Thymus (tissue), 11 donors: ENCODE measurements at regions not wholly inside any gene's neighbourhood (a gene's known extent, or its start where the extent isn't known, plus 50 kb on each side); places are given as distances from the start of the nearest gene placed in this dataset.

Experiments used
- DNase-seq, 9 donors: peaks; one replicate each; pipeline ENCODE4 v3.0.0-alpha.2; 2013; ENCODE audit warnings: low spot score in 9 of 9, low read depth in 6 of 9, missing footprints in 1 of 9
- H3K27ac ChIP-seq, 2 donors: one replicate each; pipeline ENCODE4 v1.5.1; 2013; ENCODE audit warnings: control low read depth in 1 of 2, low read depth in 1 of 2, low read length in 1 of 2, mild to moderate bottlenecking in 1 of 2, moderate library complexity in 1 of 2
- H3K27me3 ChIP-seq, 2 donors: one replicate each; pipeline ENCODE4 v1.5.1; 2013; ENCODE audit warnings: low read length in 1 of 2; ENCODE audit not compliant: control insufficient read depth in 2 of 2, insufficient read depth in 1 of 2
- H3K36me3 ChIP-seq, 2 donors: one replicate each; pipeline ENCODE4 v1.5.1; 2013; ENCODE audit warnings: low read length in 1 of 2, mild to moderate bottlenecking in 1 of 2, moderate library complexity in 1 of 2; ENCODE audit not compliant: control insufficient read depth in 2 of 2, insufficient read depth in 2 of 2
- H3K4me1 ChIP-seq, 2 donors: one replicate each; pipeline ENCODE4 v1.5.1; 2013; ENCODE audit warnings: low read length in 2 of 2; ENCODE audit not compliant: control insufficient read depth in 2 of 2, insufficient read depth in 2 of 2
- H3K4me3 ChIP-seq, 2 donors: one replicate each; pipeline ENCODE4 v1.5.1; 2013; ENCODE audit warnings: low read length in 2 of 2, control low read depth in 1 of 2, mild to moderate bottlenecking in 1 of 2
- H3K9me3 ChIP-seq, 2 donors: one replicate each; pipeline ENCODE4 v1.5.1; 2013; ENCODE audit warnings: low read length in 1 of 2, mild to moderate bottlenecking in 1 of 2; ENCODE audit not compliant: control insufficient read depth in 2 of 2, insufficient read depth in 1 of 2
- WGBS: extraction: QIAGEN DNeasy Blood & Tissue Kit; methylation state at CpG from one replicate; pipeline ENCODE4 v1.1.7; 2013; 5-methylcytosine and 5-hydroxymethylcytosine counted together
- donor health status: healthy.

- Histone ChIP-seq H3K27ac (no peak overlapping the region), H3K36me3 (no peaks in the 10 kb centered on the region), H3K9me3 (no peaks in the 10 kb centered on the region), H3K4me3 (no peak overlapping the region), H3K27me3 (no peaks in the 10 kb centered on the region), H3K4me1 (no peaks in the 10 kb centered on the region)
- no peak for DNase-seq
- WGBS: 95% methylated on average over 20 of the region's 20 CpGs
These were observed 313.3 kb downstream of the TMEM121 start for GRCh38 chr14:105839425-105840265.

- no peak for DNase-seq
- Histone ChIP-seq H3K4me3 (no peak overlapping the region), H3K4me1 (no peaks in the 10 kb centered on the region), H3K36me3 (no peaks in the 10 kb centered on the region), H3K27me3 (no peaks in the 10 kb centered on the region), H3K27ac (no peak overlapping the region), H3K9me3 (peaks cover 0 to 4% of the 10 kb centered on the region in 2 donors)
- WGBS: 91% methylated on average over 32 of the region's 32 CpGs
These were observed 314.1 kb downstream of the TMEM121 start for GRCh38 chr14:105840266-105841021.

- H3K36me3 ChIP-seq: no peaks in the 10 kb centered on the region
These were observed 314.9 kb downstream of the TMEM121 start for GRCh38 chr14:105841022-105842009.

GRCh38 chr14:105842105-105842504, 315.7 kb downstream of the TMEM121 start:
- Histone ChIP-seq H3K27me3 (no peaks in the 10 kb centered on the region), H3K9me3 (peaks cover 0 to 10% of the 10 kb centered on the region in 2 donors), H3K36me3 (no peaks in the 10 kb centered on the region), H3K27ac (no peak overlapping the region), H3K4me3 (no peak overlapping the region), H3K4me1 (no peaks in the 10 kb centered on the region)
- no peak for DNase-seq
- WGBS: 98% methylated on average over 4 of the region's 4 CpGs

More at GRCh38 chr14:105841022-105842009, 314.9 kb downstream of the TMEM121 start:
- Histone ChIP-seq H3K9me3 (peaks cover 0 to 10% of the 10 kb centered on the region in 2 donors), H3K4me1 (no peaks in the 10 kb centered on the region), H3K27me3 (no peaks in the 10 kb centered on the region), H3K27ac (no peak overlapping the region), H3K4me3 (no peak overlapping the region)
- no peak for DNase-seq
- WGBS: 93% methylated on average over 29 of the region's 29 CpGs

GRCh38 chr14:105843444-105844046, 317.2 kb downstream of the TMEM121 start:
- peaks cover 0 to 10% of the 10 kb centered on the region in 2 donors for H3K9me3 ChIP-seq
- no peak overlapping the region for H3K4me3 ChIP-seq
- 84% methylated on average over 13 of the region's 13 CpGs for WGBS
- no peaks in the 10 kb centered on the region for H3K4me1 ChIP-seq
- H3K27ac ChIP-seq: no peak overlapping the region
- DNase-seq: no peak
- no peaks in the 10 kb centered on the region for H3K36me3 ChIP-seq
- H3K27me3 ChIP-seq: no peaks in the 10 kb centered on the region

- Histone ChIP-seq H3K36me3 (no peaks in the 10 kb centered on the region), H3K27ac (no peak overlapping the region), H3K9me3 (peaks cover 0 to 10% of the 10 kb centered on the region in 2 donors), H3K4me3 (no peak overlapping the region), H3K4me1 (no peaks in the 10 kb centered on the region), H3K27me3 (no peaks in the 10 kb centered on the region)
- WGBS: over 99% methylated on average over 16 of the region's 16 CpGs
- DNase-seq: no peak
These were observed 317.8 kb downstream of the TMEM121 start for GRCh38 chr14:105844047-105844630.

GRCh38 chr14:105844810-105845724, 318.7 kb downstream of the TMEM121 start:
- Histone ChIP-seq H3K27ac (no peak overlapping the region), H3K4me3 (no peak overlapping the region), H3K36me3 (no peaks in the 10 kb centered on the region), H3K9me3 (peaks cover 0 to 10% of the 10 kb centered on the region in 2 donors), H3K4me1 (no peaks in the 10 kb centered on the region), H3K27me3 (no peaks in the 10 kb centered on the region)
- DNase-seq: no peak
- WGBS: 95% methylated on average over 18 of the region's 18 CpGs
